Spleen (tissue), 7 donors: ENCODE measurements at regions not wholly inside any gene's neighbourhood (a gene's known extent, or its start where the extent isn't known, plus 50 kb on each side); places are given as distances from the start of the nearest gene placed in this dataset.

Experiments used
- CTCF ChIP-seq, 11 experiments: fragments of 200-600 bp in 7 of 11; fragments of 450-650 bp in 4 of 11; sonication (generic) in 4 of 11; IDR thresholded peaks in 8 of 11; conservative IDR thresholded peaks in 3 of 11; 1 replicate in 7 of 11; 2 replicates in 4 of 11; pipeline versions ENCODE4 v1.4.0 to v1.8.0; 2016 to 2021; ENCODE audit warnings: antibody characterized with exemption in 11 of 11, inconsistent platforms in 4 of 11, mild to moderate bottlenecking in 1 of 11
- POLR2AphosphoS5 ChIP-seq, 3 donors: sonication (generic); formaldehyde crosslinking; IDR thresholded peaks; one replicate each; pipeline ENCODE4 v1.5.1; 2017; ENCODE audit warnings: antibody characterized with exemption in 3 of 3
- donor health status: DM: no; HTN: no; CAD: no; lungs with moderate emphysema.
- donor health status: DM: no; HTN: no; CAD: no.
- donor health status: DM: no; HTN: no; CAD: no.

- TF ChIP-seq CTCF (IDR thresholded peaks at IDR 0.05 in 8 of 11, conservative IDR thresholded peaks at IDR 0.05 in 3 of 11) (no peak), POLR2AphosphoS5 (IDR thresholded peaks at IDR 0.05) (no peak)
These were observed 137.7 kb downstream of the CRYBB2 start for GRCh38 chr22:25357132-25357455.
